ENCODE measurements at regions not wholly inside any gene's neighbourhood (a gene's known extent, or its start where the extent isn't known, plus 50 kb on each side); places are given as distances from the start of the nearest gene placed in this dataset.

- no peak for DNase-seq (ENCODE audit: low read depth, low spot score)
- H3K27ac ChIP-seq = no peak overlapping the region
Measured at GRCh38 chrX:112164420-112164819, 81.8 kb upstream of the TRPC5 start.

DNA sequence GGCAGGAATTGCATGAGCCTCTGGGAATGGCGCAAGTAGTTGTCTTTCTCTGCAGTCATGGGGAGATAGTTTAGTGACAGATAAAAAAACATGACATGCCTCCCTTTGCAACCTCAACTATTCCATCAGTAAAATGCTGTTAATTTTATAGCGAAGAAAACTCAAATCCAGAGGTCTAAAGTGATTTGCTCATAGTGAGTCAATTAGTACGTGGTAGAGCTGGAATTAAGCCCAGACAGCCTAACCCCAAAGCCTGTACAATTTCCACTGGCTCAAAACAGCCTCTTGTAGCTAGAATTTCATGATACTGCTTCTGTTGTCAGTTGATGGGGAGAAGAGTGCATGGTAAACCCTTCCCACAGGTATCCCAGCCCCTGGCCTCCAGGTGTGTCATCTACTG lies 81.3 kb upstream of the TRPC5 start:
- no peak for DNase-seq (ENCODE audit: low read depth, low spot score)

DNA sequence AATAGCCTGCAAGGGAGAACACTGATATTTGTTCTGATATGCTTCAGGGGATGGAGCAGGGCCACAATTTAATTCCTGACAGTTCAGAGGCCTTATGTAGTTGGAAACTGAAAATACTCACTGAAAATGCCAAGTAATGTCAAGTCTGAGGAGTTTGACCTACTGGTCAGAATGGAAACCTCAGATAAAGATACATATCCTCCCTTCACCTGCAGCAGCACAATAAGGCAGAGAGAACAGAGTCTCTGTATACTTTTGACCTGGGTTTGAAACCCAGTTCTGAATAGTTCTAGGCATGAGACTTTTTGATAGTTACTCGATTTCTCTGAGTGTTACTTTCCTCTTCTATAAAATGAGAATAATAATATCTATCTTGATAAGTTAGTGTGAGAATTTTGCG lies 65.8 kb upstream of the TRPC5 start:
- DNase-seq (ENCODE audit: low read depth, low spot score) = no peak
- no peak overlapping the region for H3K27ac ChIP-seq

More for the DNA sequence above, 81.3 kb upstream of the TRPC5 start:
- no peak overlapping the region for H3K27ac ChIP-seq

- no peak overlapping the region for H3K27ac ChIP-seq
Measured at GRCh38 chrX:112147206-112147605, 64.6 kb upstream of the TRPC5 start.

GRCh38 chrX:112137276-112137675 lies 54.7 kb upstream of the TRPC5 start:
- no peak overlapping the region for H3K27ac ChIP-seq
- DNase-seq (ENCODE audit: low read depth, low spot score) = no peak

More at GRCh38 chrX:112147206-112147605, 64.6 kb upstream of the TRPC5 start:
- DNase-seq (ENCODE audit: low read depth, low spot score) = no peak

All from epithelial cell of prostate (primary cell).